WTC11 (cell line): ENCODE measurements at regions not wholly inside any gene's neighbourhood (a gene's known extent, or its start where the extent isn't known, plus 50 kb on each side); places are given as distances from the start of the nearest gene placed in this dataset.

Source experiments
- ATAC-seq: fragments of 200-7000 bp; cut with Tn5 transposase; 2 replicates; pipeline ENCODE4 v1.10.0; 2021; ENCODE audit warnings: mild to moderate bottlenecking, moderate library complexity
- CTCF ChIA-PET: fragments of 300-600 bp; sonication (Branson Sonifier 250); formaldehyde crosslinking; loops from one replicate; lab custom pipeline; 2021; ENCODE audit warnings: antibody characterized with exemption; lab: Charles Lee
- POLR2A ChIA-PET: fragments of 350-600 bp; sonication (Branson Sonifier 250); formaldehyde crosslinking; loops from one replicate; lab custom pipeline; 2021; ENCODE audit warnings: antibody characterized with exemption; lab: Charles Lee
- DNase-seq: peaks from one replicate; pipeline ENCODE4 v3.0.0; 2021; ENCODE audit warnings: low spot score
- H3K27ac Mint-ChIP-seq: 2 replicates; pipeline ENCODE4 v1.8.0; 2021; ENCODE audit warnings: mixed read lengths
- H3K27me3 Mint-ChIP-seq: 2 replicates; pipeline ENCODE4 v1.8.0; 2021; ENCODE audit warnings: low read depth, mild to moderate bottlenecking, moderate library complexity, mixed read lengths
- H3K36me3 Mint-ChIP-seq: 2 replicates; pipeline ENCODE4 v1.8.0; 2021; ENCODE audit warnings: mixed read lengths
- H3K4me1 Mint-ChIP-seq: 2 replicates; pipeline ENCODE4 v1.8.0; 2022; ENCODE audit warnings: mixed read lengths
- H3K4me3 Mint-ChIP-seq: 2 replicates; pipeline ENCODE4 v1.8.0; 2021; ENCODE audit warnings: mild to moderate bottlenecking, moderate library complexity, mixed read lengths
- H3K9me3 Mint-ChIP-seq: 2 replicates; pipeline ENCODE4 v1.8.0; 2021; ENCODE audit warnings: mixed read lengths
- ATF1 ChIP-seq: sonication (generic); formaldehyde crosslinking; IDR thresholded peaks from 2 replicates; pipeline ENCODE4 v1.8.1; 2023; ENCODE audit warnings: mild to moderate bottlenecking, moderate library complexity, missing genetic modification reagents
- ATF2 ChIP-seq: sonication (generic); formaldehyde crosslinking; IDR thresholded peaks from 2 replicates; pipeline ENCODE4 v1.8.1; 2022; ENCODE audit warnings: low read depth, missing genetic modification reagents, borderline replicate concordance
- CREB1 ChIP-seq: sonication (generic); formaldehyde crosslinking; IDR thresholded peaks from 2 replicates; pipeline ENCODE4 v1.8.0; 2023; ENCODE audit warnings: mild to moderate bottlenecking, missing genetic modification reagents
- ELF4 ChIP-seq: sonication (generic); formaldehyde crosslinking; IDR thresholded peaks from 2 replicates; pipeline ENCODE4 v1.8.1; 2022; ENCODE audit warnings: low read depth, mild to moderate bottlenecking, moderate library complexity, missing genetic modification reagents
- FOXP4 ChIP-seq: sonication (generic); formaldehyde crosslinking; IDR thresholded peaks from 2 replicates; pipeline ENCODE4 v1.8.0; 2022; ENCODE audit warnings: mild to moderate bottlenecking, missing genetic modification reagents
- HMGA2 ChIP-seq: fragments of 250-450 bp; sonication (Bioruptor Pico); IDR thresholded peaks from 2 replicates; pipeline ENCODE4 v1.4.0; 2021; ENCODE audit warnings: mild to moderate bottlenecking, moderate library complexity
- JAZF1 ChIP-seq: fragments of 250-450 bp; sonication (Bioruptor Pico); IDR thresholded peaks from 2 replicates; pipeline ENCODE4 v1.9.0; 2021; ENCODE audit warnings: moderate library complexity, mild to moderate bottlenecking, inconsistent platforms
- KAT7 ChIP-seq: sonication (generic); formaldehyde crosslinking; IDR thresholded peaks from 2 replicates; pipeline ENCODE4 v1.8.1; 2023; ENCODE audit warnings: missing genetic modification reagents, mild to moderate bottlenecking, borderline replicate concordance
- MXD4 ChIP-seq: fragments of 250-450 bp; sonication (Bioruptor Pico); IDR thresholded peaks from 2 replicates; pipeline ENCODE4 v1.8.0; 2021; ENCODE audit warnings: mild to moderate bottlenecking, moderate library complexity, borderline replicate concordance
- PRDM15 ChIP-seq: sonication (generic); formaldehyde crosslinking; IDR thresholded peaks from 2 replicates; pipeline ENCODE4 v1.8.0; 2022; ENCODE audit warnings: missing genetic modification reagents
- RELA ChIP-seq: sonication (generic); formaldehyde crosslinking; IDR thresholded peaks from 2 replicates; pipeline ENCODE4 v1.8.1; 2022; ENCODE audit warnings: missing genetic modification reagents, mild to moderate bottlenecking, borderline replicate concordance
- SMAD4 ChIP-seq: sonication (generic); formaldehyde crosslinking; IDR thresholded peaks from 2 replicates; pipeline ENCODE4 v1.8.0; 2022; ENCODE audit warnings: mild to moderate bottlenecking, missing genetic modification reagents
- SP1 ChIP-seq: sonication (generic); formaldehyde crosslinking; conservative IDR thresholded peaks from 2 replicates; pipeline ENCODE4 v1.8.1; 2022; ENCODE audit warnings: missing genetic modification reagents
- TCF7 ChIP-seq: sonication (generic); formaldehyde crosslinking; IDR thresholded peaks from 2 replicates; pipeline ENCODE4 v1.8.0; 2022; ENCODE audit warnings: mild to moderate bottlenecking, low read depth, missing genetic modification reagents, moderate library complexity
- ZNF121 ChIP-seq: sonication (generic); formaldehyde crosslinking; IDR thresholded peaks from 2 replicates; pipeline ENCODE4 v1.8.0; 2023; ENCODE audit warnings: missing genetic modification reagents
- TF ChIP-seq, protein P1 (sequence below): fragments of 250-450 bp; sonication (Bioruptor Pico); IDR thresholded peaks from 2 replicates; pipeline ENCODE4 v1.9.0; 2021; ENCODE audit warnings: mild to moderate bottlenecking
- TF ChIP-seq, protein P2 (sequence below): fragments of 250-450 bp; sonication (Bioruptor Pico); IDR thresholded peaks from 2 replicates; pipeline ENCODE4 v1.9.0; 2021; ENCODE audit warnings: mild to moderate bottlenecking, borderline replicate concordance

DNA sequence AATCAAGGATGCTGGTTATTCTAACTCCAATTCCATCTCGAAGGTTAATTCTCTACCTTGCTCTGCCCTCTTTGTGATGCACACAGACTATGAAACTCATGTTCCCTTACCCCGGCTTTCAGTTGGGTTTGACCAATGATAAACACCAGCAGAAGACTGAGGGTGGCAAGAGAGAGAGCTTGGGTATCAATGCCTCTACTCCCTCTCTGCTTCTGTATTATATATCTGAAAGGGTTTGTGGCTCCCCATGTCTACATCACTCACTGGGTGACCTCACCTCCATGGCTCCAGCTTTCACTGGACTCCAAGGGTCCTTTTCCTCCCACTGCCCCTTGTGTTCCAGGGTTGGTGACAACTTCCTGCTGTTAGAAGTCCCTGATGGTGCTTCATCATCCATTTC is 659.0 kb upstream of the TBX3 start:
- H3K27ac Mint-ChIP-seq: 0 out of 2 replicates have a peak overlapping the region, but pooled peaks have one; percentile 27

GRCh38 chr12:115341442-115341841 is 657.5 kb upstream of the TBX3 start:
- DNase-seq (no peak), ATAC-seq (no peak)
- Mint-ChIP-seq H3K27ac (no peak overlapping the region), H3K4me3 (no peak overlapping the region), H3K27me3 (0 out of 2 replicates have a peak, but pooled peaks cover 3% of the 10 kb centered on the region), H3K9me3 (peaks cover 18% of the 10 kb centered on the region), H3K4me1 (peaks cover 22% of the 10 kb centered on the region), H3K36me3 (peaks cover 10% of the 10 kb centered on the region)
- TF ChIP-seq JAZF1: no peak
- CTCF ChIA-PET: no interaction called here
- POLR2A ChIA-PET: no interaction called here

More for the DNA sequence above, 659.0 kb upstream of the TBX3 start:
- POLR2A ChIA-PET: interaction anchor here (0.6 kb wide), 1 partner anchor 18 kb away, joined by 3 read pairs; no protein-coding TSS in a partner anchor
- DNase-seq: no peak
- 0 out of 2 replicates have a peak, but pooled peaks cover 3% of the 10 kb centered on the region for H3K27me3 Mint-ChIP-seq
- TF ChIP-seq SMAD4: no peak
- TF ChIP-seq TCF7 (CRISPR knock-in tag): no peak
- TF ChIP-seq, protein P1, sequence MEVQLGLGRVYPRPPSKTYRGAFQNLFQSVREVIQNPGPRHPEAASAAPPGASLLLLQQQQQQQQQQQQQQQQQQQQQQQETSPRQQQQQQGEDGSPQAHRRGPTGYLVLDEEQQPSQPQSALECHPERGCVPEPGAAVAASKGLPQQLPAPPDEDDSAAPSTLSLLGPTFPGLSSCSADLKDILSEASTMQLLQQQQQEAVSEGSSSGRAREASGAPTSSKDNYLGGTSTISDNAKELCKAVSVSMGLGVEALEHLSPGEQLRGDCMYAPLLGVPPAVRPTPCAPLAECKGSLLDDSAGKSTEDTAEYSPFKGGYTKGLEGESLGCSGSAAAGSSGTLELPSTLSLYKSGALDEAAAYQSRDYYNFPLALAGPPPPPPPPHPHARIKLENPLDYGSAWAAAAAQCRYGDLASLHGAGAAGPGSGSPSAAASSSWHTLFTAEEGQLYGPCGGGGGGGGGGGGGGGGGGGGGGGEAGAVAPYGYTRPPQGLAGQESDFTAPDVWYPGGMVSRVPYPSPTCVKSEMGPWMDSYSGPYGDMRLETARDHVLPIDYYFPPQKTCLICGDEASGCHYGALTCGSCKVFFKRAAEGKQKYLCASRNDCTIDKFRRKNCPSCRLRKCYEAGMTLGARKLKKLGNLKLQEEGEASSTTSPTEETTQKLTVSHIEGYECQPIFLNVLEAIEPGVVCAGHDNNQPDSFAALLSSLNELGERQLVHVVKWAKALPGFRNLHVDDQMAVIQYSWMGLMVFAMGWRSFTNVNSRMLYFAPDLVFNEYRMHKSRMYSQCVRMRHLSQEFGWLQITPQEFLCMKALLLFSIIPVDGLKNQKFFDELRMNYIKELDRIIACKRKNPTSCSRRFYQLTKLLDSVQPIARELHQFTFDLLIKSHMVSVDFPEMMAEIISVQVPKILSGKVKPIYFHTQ (CRISPR knock-in tag): no peak
- no peak for TF ChIP-seq ZNF121 (CRISPR knock-in tag)
- no peak for TF ChIP-seq RELA
- TF ChIP-seq, protein P2, sequence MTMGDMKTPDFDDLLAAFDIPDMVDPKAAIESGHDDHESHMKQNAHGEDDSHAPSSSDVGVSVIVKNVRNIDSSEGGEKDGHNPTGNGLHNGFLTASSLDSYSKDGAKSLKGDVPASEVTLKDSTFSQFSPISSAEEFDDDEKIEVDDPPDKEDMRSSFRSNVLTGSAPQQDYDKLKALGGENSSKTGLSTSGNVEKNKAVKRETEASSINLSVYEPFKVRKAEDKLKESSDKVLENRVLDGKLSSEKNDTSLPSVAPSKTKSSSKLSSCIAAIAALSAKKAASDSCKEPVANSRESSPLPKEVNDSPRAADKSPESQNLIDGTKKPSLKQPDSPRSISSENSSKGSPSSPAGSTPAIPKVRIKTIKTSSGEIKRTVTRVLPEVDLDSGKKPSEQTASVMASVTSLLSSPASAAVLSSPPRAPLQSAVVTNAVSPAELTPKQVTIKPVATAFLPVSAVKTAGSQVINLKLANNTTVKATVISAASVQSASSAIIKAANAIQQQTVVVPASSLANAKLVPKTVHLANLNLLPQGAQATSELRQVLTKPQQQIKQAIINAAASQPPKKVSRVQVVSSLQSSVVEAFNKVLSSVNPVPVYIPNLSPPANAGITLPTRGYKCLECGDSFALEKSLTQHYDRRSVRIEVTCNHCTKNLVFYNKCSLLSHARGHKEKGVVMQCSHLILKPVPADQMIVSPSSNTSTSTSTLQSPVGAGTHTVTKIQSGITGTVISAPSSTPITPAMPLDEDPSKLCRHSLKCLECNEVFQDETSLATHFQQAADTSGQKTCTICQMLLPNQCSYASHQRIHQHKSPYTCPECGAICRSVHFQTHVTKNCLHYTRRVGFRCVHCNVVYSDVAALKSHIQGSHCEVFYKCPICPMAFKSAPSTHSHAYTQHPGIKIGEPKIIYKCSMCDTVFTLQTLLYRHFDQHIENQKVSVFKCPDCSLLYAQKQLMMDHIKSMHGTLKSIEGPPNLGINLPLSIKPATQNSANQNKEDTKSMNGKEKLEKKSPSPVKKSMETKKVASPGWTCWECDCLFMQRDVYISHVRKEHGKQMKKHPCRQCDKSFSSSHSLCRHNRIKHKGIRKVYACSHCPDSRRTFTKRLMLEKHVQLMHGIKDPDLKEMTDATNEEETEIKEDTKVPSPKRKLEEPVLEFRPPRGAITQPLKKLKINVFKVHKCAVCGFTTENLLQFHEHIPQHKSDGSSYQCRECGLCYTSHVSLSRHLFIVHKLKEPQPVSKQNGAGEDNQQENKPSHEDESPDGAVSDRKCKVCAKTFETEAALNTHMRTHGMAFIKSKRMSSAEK (CRISPR knock-in tag): no peak
- no peak for TF ChIP-seq MXD4
- TF ChIP-seq, all 79 proteins: peak for 0
- Mint-ChIP-seq H3K9me3 (peaks cover 18% of the 10 kb centered on the region), H3K4me3 (no peak overlapping the region), H3K36me3 (peaks cover 10% of the 10 kb centered on the region), H3K4me1 (peaks cover 16% of the 10 kb centered on the region)
- no peak for ATAC-seq
- CTCF ChIA-PET: no interaction called here

GRCh38 chr12:115338566-115339294 is 654.8 kb upstream of the TBX3 start:
- ATAC-seq: peak; percentile 30
- DNase-seq: peak; percentile 10
- peaks cover 22% of the 10 kb centered on the region for H3K4me1 Mint-ChIP-seq
- H3K27ac Mint-ChIP-seq: peak overlapping the region; percentile 55
- no peak overlapping the region for H3K4me3 Mint-ChIP-seq
- peaks cover 18% of the 10 kb centered on the region for H3K9me3 Mint-ChIP-seq
- ChIA-PET CTCF (no interaction called here), POLR2A (no interaction called here)
- H3K36me3 Mint-ChIP-seq: peaks cover 10% of the 10 kb centered on the region
- H3K27me3 Mint-ChIP-seq: 0 out of 2 replicates have a peak, but pooled peaks cover 3% of the 10 kb centered on the region
- TF ChIP-seq HMGA2 (CRISPR knock-in tag) (no peak), ATF2 (CRISPR knock-in tag) (no peak), ATF1 (CRISPR knock-in tag) (no peak), FOXP4 (CRISPR knock-in tag) (no peak), ELF4 (no peak), RELA (no peak), PRDM15 (CRISPR knock-in tag) (no peak), SP1 (no peak), CREB1 (CRISPR knock-in tag) (no peak), KAT7 (CRISPR knock-in tag) (no peak)
